ENCODE measurements at regions not wholly inside any gene's neighbourhood (a gene's known extent, or its start where the extent isn't known, plus 50 kb on each side); places are given as distances from the start of the nearest gene placed in this dataset.

- Histone ChIP-seq H3K9me3 (ENCODE audit: severe bottlenecking) (no peaks in the 10 kb centered on the region), H3K4me3 (ENCODE audit: low read depth, low read length) (no peak overlapping the region)
- TF ChIP-seq, protein P1, sequence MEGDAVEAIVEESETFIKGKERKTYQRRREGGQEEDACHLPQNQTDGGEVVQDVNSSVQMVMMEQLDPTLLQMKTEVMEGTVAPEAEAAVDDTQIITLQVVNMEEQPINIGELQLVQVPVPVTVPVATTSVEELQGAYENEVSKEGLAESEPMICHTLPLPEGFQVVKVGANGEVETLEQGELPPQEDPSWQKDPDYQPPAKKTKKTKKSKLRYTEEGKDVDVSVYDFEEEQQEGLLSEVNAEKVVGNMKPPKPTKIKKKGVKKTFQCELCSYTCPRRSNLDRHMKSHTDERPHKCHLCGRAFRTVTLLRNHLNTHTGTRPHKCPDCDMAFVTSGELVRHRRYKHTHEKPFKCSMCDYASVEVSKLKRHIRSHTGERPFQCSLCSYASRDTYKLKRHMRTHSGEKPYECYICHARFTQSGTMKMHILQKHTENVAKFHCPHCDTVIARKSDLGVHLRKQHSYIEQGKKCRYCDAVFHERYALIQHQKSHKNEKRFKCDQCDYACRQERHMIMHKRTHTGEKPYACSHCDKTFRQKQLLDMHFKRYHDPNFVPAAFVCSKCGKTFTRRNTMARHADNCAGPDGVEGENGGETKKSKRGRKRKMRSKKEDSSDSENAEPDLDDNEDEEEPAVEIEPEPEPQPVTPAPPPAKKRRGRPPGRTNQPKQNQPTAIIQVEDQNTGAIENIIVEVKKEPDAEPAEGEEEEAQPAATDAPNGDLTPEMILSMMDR (IDR thresholded peaks at IDR 0.05; ENCODE audit: low read depth, low read length): no peak
Observed at GRCh38 chr7:145692237-145692950, 424.2 kb upstream of the CNTNAP2 start.

DNA sequence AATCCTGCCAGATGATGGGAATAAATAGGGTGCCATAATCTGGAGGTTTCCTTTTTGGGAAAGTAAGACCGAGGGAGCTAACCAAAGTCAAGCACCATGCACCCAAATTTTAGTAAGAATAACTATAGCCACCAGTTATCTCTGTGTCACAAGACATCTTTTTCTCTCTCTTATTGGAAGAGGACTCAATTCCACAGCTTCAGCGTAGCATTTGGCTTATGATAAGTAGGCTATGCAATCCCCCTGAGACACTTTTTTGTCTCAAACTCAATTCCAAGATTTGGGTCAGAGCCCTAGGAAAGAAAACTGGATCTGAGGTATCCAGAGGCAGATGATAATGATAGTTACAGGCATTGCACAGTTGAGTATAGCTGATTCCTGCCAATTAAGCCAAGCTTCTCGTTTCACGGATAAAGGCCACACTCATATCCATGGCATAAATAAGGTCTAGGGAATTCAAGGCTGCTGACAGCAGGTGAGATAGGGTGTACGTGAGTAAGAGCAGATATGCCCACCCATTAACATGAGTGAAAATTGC is 425.2 kb upstream of the CNTNAP2 start:
- Histone ChIP-seq H3K9me3 (ENCODE audit: severe bottlenecking) (no peaks in the 10 kb centered on the region), H3K27me3 (ENCODE audit: insufficient read depth, low read depth, severe bottlenecking) (no peaks in the 10 kb centered on the region), H3K27ac (no peak overlapping the region), H3K4me3 (ENCODE audit: low read depth, low read length) (no peak overlapping the region), H3K36me3 (no peaks in the 10 kb centered on the region)
- TF ChIP-seq, protein P1 (IDR thresholded peaks at IDR 0.05; ENCODE audit: low read depth, low read length): no peak
- DNase-seq: no peak

More at GRCh38 chr7:145692237-145692950, 424.2 kb upstream of the CNTNAP2 start:
- Histone ChIP-seq H3K27ac (no peak overlapping the region), H3K27me3 (ENCODE audit: insufficient read depth, low read depth, severe bottlenecking) (no peaks in the 10 kb centered on the region), H3K36me3 (no peaks in the 10 kb centered on the region)
- no peak for DNase-seq

- no peak overlapping the region for H3K4me3 ChIP-seq (ENCODE audit: low read depth, low read length)
- no peaks in the 10 kb centered on the region for H3K27me3 ChIP-seq (ENCODE audit: insufficient read depth, low read depth, severe bottlenecking)
- no peaks in the 10 kb centered on the region for H3K36me3 ChIP-seq
- TF ChIP-seq, protein P1 (IDR thresholded peaks at IDR 0.05; ENCODE audit: low read depth, low read length): no peak
- no peak overlapping the region for H3K27ac ChIP-seq
- H3K9me3 ChIP-seq (ENCODE audit: severe bottlenecking): no peaks in the 10 kb centered on the region
- no peak for DNase-seq
Observed at GRCh38 chr7:145681646-145682045, 435.0 kb upstream of the CNTNAP2 start.

DNA sequence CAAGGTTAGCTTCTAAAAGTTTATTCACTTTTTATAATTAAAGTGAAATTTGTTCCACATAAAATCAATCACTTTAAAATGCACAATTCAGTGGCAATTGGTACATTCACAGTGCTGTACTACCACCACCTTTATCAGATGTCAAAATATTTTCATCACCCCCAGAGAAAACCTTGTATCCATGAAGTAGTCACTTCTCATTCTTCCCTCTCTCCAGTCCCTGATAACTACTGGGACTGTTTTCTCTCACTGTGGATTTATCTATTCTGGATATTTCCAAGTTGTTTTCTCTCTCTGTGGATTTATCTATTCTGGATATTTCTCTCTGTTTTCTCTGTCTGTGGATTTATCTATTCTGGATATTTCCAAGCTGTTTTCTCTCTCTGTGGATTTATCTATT is 435.4 kb upstream of the CNTNAP2 start:
- TF ChIP-seq, protein P1 (IDR thresholded peaks at IDR 0.05; ENCODE audit: low read depth, low read length): no peak

DNA sequence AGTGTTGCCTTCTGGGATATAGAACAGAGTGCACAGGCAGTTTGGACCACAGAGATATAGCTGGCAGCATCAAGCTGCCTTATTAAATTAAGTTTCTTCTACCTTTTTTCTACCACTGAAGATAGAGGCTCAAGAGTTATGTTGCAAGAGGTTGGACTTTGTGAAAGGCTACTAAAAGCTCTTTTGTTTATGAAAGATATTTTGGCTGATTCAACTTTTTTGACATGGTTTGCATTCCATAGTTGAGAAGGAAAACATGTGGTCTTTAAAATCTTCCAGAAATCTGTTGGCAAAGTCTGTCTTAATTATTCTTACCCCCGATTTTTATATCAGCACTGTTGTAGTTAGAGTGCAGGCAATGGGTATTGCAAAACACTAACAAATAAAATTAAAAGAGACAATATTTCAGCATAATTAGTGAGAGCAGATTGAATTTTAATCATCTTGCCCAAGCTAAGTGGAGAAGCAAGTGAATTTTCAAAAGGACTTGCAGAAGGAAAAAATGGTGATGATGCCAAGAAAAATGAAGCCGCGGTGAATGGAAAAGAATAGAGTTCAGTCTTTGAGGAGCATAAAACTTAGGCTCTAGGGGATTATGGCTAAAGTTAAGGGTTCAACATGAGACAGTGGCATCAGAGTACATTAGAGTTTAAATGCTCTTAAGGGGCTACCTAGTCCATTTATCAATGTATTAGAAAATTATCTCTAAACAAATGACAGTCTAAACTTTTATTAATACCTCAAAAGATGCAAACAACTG is 450.9 kb upstream of the CNTNAP2 start:
- no peaks in the 10 kb centered on the region for H3K27me3 ChIP-seq (ENCODE audit: insufficient read depth, low read depth, severe bottlenecking)
- H3K9me3 ChIP-seq (ENCODE audit: severe bottlenecking): no peaks in the 10 kb centered on the region
- no peaks in the 10 kb centered on the region for H3K36me3 ChIP-seq
- TF ChIP-seq, protein P1 (IDR thresholded peaks at IDR 0.05; ENCODE audit: low read depth, low read length): no peak
- H3K4me3 ChIP-seq (ENCODE audit: low read depth, low read length): no peak overlapping the region
- H3K27ac ChIP-seq: no peak overlapping the region
- no peak for DNase-seq

More for the DNA sequence above, 435.4 kb upstream of the CNTNAP2 start:
- no peak for DNase-seq
- Histone ChIP-seq H3K9me3 (ENCODE audit: severe bottlenecking) (no peaks in the 10 kb centered on the region), H3K27me3 (ENCODE audit: insufficient read depth, low read depth, severe bottlenecking) (no peaks in the 10 kb centered on the region), H3K27ac (no peak overlapping the region), H3K36me3 (no peaks in the 10 kb centered on the region), H3K4me3 (ENCODE audit: low read depth, low read length) (no peak overlapping the region)

All from WERI-Rb-1 (cell line).